GM06990 (cell line): ENCODE measurements at regions not wholly inside any gene's neighbourhood (a gene's known extent, or its start where the extent isn't known, plus 50 kb on each side); places are given as distances from the start of the nearest gene placed in this dataset.

Experiments used
- DNase-seq: peaks from one replicate; pipeline ENCODE4 v3.0.0-alpha.2; 2011; ENCODE audit not compliant: insufficient read length; ENCODE audit errors: extremely low read depth
- H3K27me3 ChIP-seq: replicated peaks from 2 replicates; pipeline ENCODE4 v1.6.0; 2011; ENCODE audit warnings: low read length; ENCODE audit not compliant: control insufficient read depth, insufficient read depth
- H3K36me3 ChIP-seq: 2 replicates; pipeline ENCODE4 v1.5.1; 2011; ENCODE audit warnings: low read length; ENCODE audit not compliant: control insufficient read depth, insufficient read depth
- H3K4me3 ChIP-seq: replicated peaks from 2 replicates; pipeline ENCODE4 v1.5.1; 2011; ENCODE audit warnings: low read depth, mild to moderate bottlenecking, control low read depth, low read length
- TF ChIP-seq, protein P1 (sequence below): IDR thresholded peaks from 2 replicates; pipeline ENCODE4 v1.5.1; 2011; ENCODE audit warnings: low read length, control low read depth, mild to moderate bottlenecking, inconsistent platforms; ENCODE audit not compliant: insufficient read depth, poor library complexity, severe bottlenecking

DNA sequence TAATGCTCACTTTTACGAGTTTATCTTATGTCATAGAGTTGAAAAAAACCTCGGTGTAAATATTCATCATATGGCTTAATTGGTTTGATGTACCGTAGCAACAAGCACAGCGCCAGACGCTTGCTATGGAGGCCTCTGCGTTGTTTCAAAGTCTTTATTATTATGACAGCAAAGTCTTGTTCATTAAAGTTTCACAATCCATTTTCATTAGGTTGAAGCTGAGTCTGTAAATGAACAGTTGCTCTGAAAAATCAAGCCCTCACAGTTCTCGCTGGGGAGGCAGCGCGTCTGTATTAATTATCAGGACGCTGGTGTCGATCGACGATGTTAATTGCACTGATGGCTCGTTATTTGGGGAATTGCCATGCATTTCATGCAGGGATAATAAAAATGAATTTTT, 185.6 kb downstream of the INSC start:
- H3K27me3 ChIP-seq: no peaks in the 10 kb centered on the region
- no peaks in the 10 kb centered on the region for H3K36me3 ChIP-seq
- no peak overlapping the region for H3K4me3 ChIP-seq
- TF ChIP-seq, protein P1, sequence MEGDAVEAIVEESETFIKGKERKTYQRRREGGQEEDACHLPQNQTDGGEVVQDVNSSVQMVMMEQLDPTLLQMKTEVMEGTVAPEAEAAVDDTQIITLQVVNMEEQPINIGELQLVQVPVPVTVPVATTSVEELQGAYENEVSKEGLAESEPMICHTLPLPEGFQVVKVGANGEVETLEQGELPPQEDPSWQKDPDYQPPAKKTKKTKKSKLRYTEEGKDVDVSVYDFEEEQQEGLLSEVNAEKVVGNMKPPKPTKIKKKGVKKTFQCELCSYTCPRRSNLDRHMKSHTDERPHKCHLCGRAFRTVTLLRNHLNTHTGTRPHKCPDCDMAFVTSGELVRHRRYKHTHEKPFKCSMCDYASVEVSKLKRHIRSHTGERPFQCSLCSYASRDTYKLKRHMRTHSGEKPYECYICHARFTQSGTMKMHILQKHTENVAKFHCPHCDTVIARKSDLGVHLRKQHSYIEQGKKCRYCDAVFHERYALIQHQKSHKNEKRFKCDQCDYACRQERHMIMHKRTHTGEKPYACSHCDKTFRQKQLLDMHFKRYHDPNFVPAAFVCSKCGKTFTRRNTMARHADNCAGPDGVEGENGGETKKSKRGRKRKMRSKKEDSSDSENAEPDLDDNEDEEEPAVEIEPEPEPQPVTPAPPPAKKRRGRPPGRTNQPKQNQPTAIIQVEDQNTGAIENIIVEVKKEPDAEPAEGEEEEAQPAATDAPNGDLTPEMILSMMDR: no peak
- DNase-seq: no peak

DNA sequence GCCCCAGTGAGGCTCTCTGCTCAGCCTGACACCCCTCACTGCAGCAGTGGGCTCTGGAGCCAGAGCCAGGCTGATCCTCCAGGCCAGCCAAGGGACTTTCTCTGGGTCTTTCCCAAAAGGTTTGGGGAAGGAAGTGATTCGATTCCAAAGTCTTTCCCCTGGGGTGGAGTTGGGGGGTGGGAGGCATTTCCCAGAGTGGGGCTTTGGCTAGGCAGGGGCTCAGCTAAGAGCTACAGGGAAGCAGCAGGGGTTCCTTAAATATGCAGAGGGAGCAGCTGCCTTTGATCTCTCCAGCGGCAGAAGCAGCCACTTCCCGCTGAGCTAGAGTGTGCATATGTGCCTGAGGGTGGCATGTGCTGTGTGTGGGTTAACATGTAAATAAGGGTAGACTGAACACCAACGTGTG, 192.9 kb downstream of the INSC start:
- DNase-seq: no peak
- TF ChIP-seq, protein P1: no peak
- H3K36me3 ChIP-seq: no peaks in the 10 kb centered on the region
- H3K27me3 ChIP-seq: no peaks in the 10 kb centered on the region
- H3K4me3 ChIP-seq: no peak overlapping the region

DNA sequence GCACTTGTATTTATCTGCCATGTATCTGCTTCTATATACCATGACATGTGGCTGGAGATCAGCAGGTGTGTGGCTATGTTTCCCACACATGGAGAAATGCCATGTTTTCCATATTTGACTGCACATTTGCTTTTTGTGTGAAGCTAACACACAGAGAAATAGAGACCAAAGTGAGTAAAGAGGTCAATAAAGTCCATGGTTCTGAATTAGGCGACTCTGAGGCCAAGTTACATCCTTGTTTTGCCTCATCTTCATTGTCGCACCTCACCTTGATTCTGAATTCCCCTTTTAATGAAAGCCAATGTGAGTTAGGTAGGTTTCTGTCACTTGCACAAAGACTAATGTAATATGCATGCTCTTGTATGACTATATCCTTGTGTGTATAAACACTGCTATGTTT, 194.1 kb downstream of the INSC start:
- H3K4me3 ChIP-seq: no peak overlapping the region
- H3K27me3 ChIP-seq: no peaks in the 10 kb centered on the region
- DNase-seq: no peak
- no peaks in the 10 kb centered on the region for H3K36me3 ChIP-seq
- TF ChIP-seq, protein P1: no peak

DNA sequence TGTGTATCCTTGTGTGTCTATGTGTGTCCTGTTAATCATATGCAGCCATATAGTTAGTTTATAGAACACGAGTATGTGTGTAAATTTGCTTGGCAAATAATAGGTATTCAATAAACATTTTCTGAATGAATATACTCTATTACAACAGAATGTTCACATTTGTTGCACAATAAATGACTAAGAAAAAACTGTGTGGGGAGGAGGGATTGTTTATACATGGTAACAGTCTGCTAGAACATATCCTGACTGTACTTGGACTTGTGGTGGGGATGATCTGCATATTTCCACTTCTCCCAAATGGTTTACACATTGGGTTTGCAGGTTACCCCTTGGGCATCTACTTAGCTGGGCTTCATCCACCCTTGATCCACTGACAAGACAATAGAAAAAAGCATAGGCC, 194.6 kb downstream of the INSC start:
- TF ChIP-seq, protein P1: no peak
- Histone ChIP-seq H3K4me3 (no peak overlapping the region), H3K27me3 (no peaks in the 10 kb centered on the region), H3K36me3 (no peaks in the 10 kb centered on the region)
- no peak for DNase-seq

DNA sequence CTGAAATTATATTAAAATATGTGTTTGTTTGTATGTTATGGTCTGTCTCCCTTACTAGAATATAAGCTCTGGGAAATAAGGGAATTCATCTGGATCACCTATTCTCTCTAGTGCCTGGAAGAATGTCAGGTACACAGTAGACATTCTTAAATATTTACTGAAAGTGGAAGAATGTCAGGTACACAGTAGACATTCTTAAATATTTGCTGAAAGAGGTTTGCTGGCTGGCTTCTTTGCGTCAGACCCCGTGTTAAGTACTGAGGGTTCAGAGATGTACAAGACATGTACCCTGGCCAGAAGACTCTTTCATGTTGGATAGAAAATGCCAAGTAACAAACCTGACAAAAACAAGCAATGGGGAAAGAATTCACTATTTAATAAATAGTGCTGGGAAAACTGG, 199.1 kb downstream of the INSC start:
- Histone ChIP-seq H3K4me3 (no peak overlapping the region), H3K36me3 (no peaks in the 10 kb centered on the region), H3K27me3 (no peaks in the 10 kb centered on the region)
- no peak for DNase-seq
- TF ChIP-seq, protein P1: no peak

DNA sequence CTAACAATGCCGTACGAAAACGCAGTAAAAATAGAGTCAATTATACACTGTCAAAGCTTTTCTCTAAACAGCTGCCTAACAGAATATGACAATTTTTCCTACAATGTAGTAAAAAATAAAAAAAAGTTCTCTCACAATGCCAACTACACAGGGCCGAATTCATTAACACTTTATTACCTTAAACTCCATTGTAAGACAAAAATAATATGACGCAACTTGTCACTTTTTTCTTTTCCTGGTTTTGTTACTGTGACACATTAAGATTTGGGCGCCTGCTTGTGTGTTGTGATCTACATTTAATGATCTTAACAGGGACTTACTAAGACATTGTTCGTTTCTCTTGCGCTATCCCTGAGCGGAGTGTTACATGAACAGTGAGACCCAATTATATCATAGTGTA, 204.1 kb downstream of the INSC start:
- no peaks in the 10 kb centered on the region for H3K27me3 ChIP-seq
- TF ChIP-seq, protein P1: no peak
- no peaks in the 10 kb centered on the region for H3K36me3 ChIP-seq
- DNase-seq: no peak
- H3K4me3 ChIP-seq: no peak overlapping the region
